ENCODE measurements at regions not wholly inside any gene's neighbourhood (a gene's known extent, or its start where the extent isn't known, plus 50 kb on each side); places are given as distances from the start of the nearest gene placed in this dataset.

DNA sequence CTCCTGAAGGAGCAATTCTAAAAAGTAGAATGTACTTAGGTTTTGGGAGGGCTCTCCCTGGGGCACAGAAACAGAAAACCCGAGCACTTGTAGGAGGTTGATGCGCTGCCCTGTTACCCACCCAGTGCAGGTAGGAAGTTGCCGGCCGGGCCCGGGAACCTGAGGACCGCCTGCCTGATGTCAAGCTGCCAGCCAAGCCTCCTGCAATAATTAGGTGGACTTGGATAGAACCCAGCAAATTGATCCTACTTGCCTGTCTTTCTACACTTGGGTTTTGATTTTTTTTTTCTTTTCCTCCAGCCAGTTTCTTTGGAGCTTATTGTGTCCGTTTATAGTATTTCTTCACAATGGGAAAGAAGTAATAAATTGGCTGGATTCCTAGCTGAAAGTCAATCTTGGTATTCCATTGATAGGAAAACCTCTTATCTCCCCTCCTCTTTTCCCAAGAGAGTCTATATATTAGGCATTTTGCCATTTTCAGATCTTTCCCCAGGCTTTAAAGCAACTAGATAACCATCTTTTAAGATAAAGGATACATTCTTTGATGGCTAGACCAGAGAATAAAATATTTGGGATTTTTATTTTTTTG, 78.3 kb upstream of the FYN start:
- TF ChIP-seq POLR2A (IDR thresholded peaks at IDR 0.05; ENCODE audit: low read depth, low read length) = no peak
- no peak for TF ChIP-seq POLR2AphosphoS5 (IDR thresholded peaks at IDR 0.05; ENCODE audit: low read depth, low read length)
- TF ChIP-seq PAX5 (IDR thresholded peaks at IDR 0.05; ENCODE audit: insufficient read depth, low read length, severe bottlenecking) = no peak
- no peak for TF ChIP-seq TAF1 (IDR thresholded peaks at IDR 0.05; ENCODE audit: low read depth, low read length)
- no peak for TF ChIP-seq SPI1 (IDR thresholded peaks at IDR 0.05; ENCODE audit: low read depth, low read length)
- TF ChIP-seq POU2F2 (IDR thresholded peaks at IDR 0.05; ENCODE audit: low read depth, low read length) = no peak
